Left kidney (tissue), 1 donor: ENCODE measurements at regions not wholly inside any gene's neighbourhood (a gene's known extent, or its start where the extent isn't known, plus 50 kb on each side); places are given as distances from the start of the nearest gene placed in this dataset.
"Not testable (repeated sequence)": the region's sequence is repeated elsewhere in the genome, so short reads cannot be mapped to it uniquely, and the experiment has no call there.

ENCODE experiments used
- DNase-seq: peaks from one replicate; pipeline ENCODE4 v3.0.0-alpha.2; 2013

- DNase-seq, result no peak
Measured at GRCh38 chr3:74053970-74054516, 429.3 kb upstream of the PDZRN3 start.

- no peak for DNase-seq
Measured at GRCh38 chr3:74049444-74049843, 424.7 kb upstream of the PDZRN3 start.

- no peak for DNase-seq
Measured at GRCh38 chr3:74048699-74049098, 424.0 kb upstream of the PDZRN3 start.

GRCh38 chr3:74045000-74045399, 420.3 kb upstream of the PDZRN3 start:
- DNase-seq, result no peak

GRCh38 chr3:74041068-74041675, 416.4 kb upstream of the PDZRN3 start:
- no peak for DNase-seq

GRCh38 chr3:74039105-74039504, 414.4 kb upstream of the PDZRN3 start:
- DNase-seq, result no peak

GRCh38 chr3:74036568-74036967, 411.8 kb upstream of the PDZRN3 start:
- no peak for DNase-seq

- no peak for DNase-seq
Measured at GRCh38 chr3:74036102-74036501, 411.4 kb upstream of the PDZRN3 start.

- peak; percentile 39 for DNase-seq
Measured at GRCh38 chr3:74033806-74034205, 409.1 kb upstream of the PDZRN3 start.

- DNase-seq, result no peak
Measured at GRCh38 chr3:74033381-74033780, 408.6 kb upstream of the PDZRN3 start.

GRCh38 chr3:74027121-74027520, 402.4 kb upstream of the PDZRN3 start:
- DNase-seq, result no peak

- DNase-seq, result no peak
Measured at GRCh38 chr3:74023395-74023794, 398.7 kb upstream of the PDZRN3 start.

- peak; percentile 67 for DNase-seq
Measured at GRCh38 chr3:74021449-74021848, 396.7 kb upstream of the PDZRN3 start.

GRCh38 chr3:74009961-74010844, 385.5 kb upstream of the PDZRN3 start:
- DNase-seq, result no peak

GRCh38 chr3:74004386-74004785, 379.6 kb upstream of the PDZRN3 start:
- DNase-seq, result no peak

- no peak for DNase-seq
Measured at GRCh38 chr3:74003734-74004133, 379.0 kb upstream of the PDZRN3 start.

- DNase-seq, result no peak
Measured at GRCh38 chr3:74001436-74001835, 376.7 kb upstream of the PDZRN3 start.

- no peak for DNase-seq
Measured at GRCh38 chr3:74000725-74001124, 376.0 kb upstream of the PDZRN3 start.

GRCh38 chr3:73999501-73999900, 374.8 kb upstream of the PDZRN3 start:
- no peak for DNase-seq

- DNase-seq, result not testable (repeated sequence)
Measured at GRCh38 chr3:73990691-73991090, 365.9 kb upstream of the PDZRN3 start.

- no peak for DNase-seq
Measured at GRCh38 chr3:73966733-73967132, 342.0 kb upstream of the PDZRN3 start.

GRCh38 chr3:73964818-73965217, 340.1 kb upstream of the PDZRN3 start:
- no peak for DNase-seq

GRCh38 chr3:73955494-73956070, 330.8 kb upstream of the PDZRN3 start:
- DNase-seq, result no peak
